ENCODE measurements at regions not wholly inside any gene's neighbourhood (a gene's known extent, or its start where the extent isn't known, plus 50 kb on each side); places are given as distances from the start of the nearest gene placed in this dataset.

DNA sequence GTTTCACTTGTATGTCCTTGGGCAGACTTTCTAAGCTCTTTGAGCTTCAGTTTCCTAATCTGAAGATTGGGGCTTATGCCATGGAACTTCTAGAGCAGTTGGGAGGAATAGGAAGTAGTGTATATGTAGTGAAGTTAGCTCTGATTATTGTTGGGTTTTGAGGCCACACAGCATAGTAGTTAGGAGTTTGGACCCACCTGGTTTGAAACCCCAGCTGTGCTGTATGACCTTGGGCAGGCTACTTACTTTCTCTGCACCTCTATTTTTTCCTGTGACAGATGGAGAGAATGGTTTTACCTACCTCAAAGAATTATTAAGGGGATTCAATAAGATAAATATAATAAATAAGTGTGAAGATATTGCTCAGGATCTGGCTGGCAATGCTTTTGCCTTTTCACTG lies 61.4 kb upstream of the ADRB1 start:
- TF ChIP-seq POLR2AphosphoS5 (IDR thresholded peaks at IDR 0.05; ENCODE audit: low read depth, low read length), result no peak
- TF ChIP-seq CBX3 (IDR thresholded peaks at IDR 0.05; ENCODE audit: low read depth), result no peak
- no peak for TF ChIP-seq EZH2phosphoT487 (IDR thresholded peaks at IDR 0.05; ENCODE audit: borderline replicate concordance)
- no peak for TF ChIP-seq JUND (IDR thresholded peaks at IDR 0.05)
- TF ChIP-seq, protein P1, sequence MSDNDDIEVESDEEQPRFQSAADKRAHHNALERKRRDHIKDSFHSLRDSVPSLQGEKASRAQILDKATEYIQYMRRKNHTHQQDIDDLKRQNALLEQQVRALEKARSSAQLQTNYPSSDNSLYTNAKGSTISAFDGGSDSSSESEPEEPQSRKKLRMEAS (IDR thresholded peaks at IDR 0.05), result no peak
- TF ChIP-seq POLR2A (IDR thresholded peaks at IDR 0.05; ENCODE audit: borderline replicate concordance, extremely low read depth, insufficient read depth, insufficient read length), result no peak
- TF ChIP-seq ZFX (IDR thresholded peaks at IDR 0.05), result no peak
- TF ChIP-seq EGR1 (IDR thresholded peaks at IDR 0.05; ENCODE audit: low read depth), result no peak
- TF ChIP-seq, protein P2, sequence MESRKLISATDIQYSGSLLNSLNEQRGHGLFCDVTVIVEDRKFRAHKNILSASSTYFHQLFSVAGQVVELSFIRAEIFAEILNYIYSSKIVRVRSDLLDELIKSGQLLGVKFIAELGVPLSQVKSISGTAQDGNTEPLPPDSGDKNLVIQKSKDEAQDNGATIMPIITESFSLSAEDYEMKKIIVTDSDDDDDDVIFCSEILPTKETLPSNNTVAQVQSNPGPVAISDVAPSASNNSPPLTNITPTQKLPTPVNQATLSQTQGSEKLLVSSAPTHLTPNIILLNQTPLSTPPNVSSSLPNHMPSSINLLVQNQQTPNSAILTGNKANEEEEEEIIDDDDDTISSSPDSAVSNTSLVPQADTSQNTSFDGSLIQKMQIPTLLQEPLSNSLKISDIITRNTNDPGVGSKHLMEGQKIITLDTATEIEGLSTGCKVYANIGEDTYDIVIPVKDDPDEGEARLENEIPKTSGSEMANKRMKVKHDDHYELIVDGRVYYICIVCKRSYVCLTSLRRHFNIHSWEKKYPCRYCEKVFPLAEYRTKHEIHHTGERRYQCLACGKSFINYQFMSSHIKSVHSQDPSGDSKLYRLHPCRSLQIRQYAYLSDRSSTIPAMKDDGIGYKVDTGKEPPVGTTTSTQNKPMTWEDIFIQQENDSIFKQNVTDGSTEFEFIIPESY (IDR thresholded peaks at IDR 0.05; ENCODE audit: extremely low read depth, insufficient replicate concordance, low read length), result no peak
- TF ChIP-seq, protein P3, sequence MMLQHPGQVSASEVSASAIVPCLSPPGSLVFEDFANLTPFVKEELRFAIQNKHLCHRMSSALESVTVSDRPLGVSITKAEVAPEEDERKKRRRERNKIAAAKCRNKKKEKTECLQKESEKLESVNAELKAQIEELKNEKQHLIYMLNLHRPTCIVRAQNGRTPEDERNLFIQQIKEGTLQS (IDR thresholded peaks at IDR 0.05), result no peak
- TF ChIP-seq, protein P4, sequence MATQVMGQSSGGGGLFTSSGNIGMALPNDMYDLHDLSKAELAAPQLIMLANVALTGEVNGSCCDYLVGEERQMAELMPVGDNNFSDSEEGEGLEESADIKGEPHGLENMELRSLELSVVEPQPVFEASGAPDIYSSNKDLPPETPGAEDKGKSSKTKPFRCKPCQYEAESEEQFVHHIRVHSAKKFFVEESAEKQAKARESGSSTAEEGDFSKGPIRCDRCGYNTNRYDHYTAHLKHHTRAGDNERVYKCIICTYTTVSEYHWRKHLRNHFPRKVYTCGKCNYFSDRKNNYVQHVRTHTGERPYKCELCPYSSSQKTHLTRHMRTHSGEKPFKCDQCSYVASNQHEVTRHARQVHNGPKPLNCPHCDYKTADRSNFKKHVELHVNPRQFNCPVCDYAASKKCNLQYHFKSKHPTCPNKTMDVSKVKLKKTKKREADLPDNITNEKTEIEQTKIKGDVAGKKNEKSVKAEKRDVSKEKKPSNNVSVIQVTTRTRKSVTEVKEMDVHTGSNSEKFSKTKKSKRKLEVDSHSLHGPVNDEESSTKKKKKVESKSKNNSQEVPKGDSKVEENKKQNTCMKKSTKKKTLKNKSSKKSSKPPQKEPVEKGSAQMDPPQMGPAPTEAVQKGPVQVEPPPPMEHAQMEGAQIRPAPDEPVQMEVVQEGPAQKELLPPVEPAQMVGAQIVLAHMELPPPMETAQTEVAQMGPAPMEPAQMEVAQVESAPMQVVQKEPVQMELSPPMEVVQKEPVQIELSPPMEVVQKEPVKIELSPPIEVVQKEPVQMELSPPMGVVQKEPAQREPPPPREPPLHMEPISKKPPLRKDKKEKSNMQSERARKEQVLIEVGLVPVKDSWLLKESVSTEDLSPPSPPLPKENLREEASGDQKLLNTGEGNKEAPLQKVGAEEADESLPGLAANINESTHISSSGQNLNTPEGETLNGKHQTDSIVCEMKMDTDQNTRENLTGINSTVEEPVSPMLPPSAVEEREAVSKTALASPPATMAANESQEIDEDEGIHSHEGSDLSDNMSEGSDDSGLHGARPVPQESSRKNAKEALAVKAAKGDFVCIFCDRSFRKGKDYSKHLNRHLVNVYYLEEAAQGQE (IDR thresholded peaks at IDR 0.05; ENCODE audit: low read depth), result no peak
- Histone ChIP-seq H4K20me1 (ENCODE audit: insufficient read depth) (no peaks in the 10 kb centered on the region), H3K36me3 (ENCODE audit: control insufficient read depth in 1 of 2, insufficient read depth in 2 of 2, low read length in 2 of 2) (no peaks in the 10 kb centered on the region), H3K9me3 (ENCODE audit: control insufficient read depth in 1 of 2, insufficient read depth in 1 of 2, low read depth in 1 of 2, low read length in 2 of 2) (no peaks in the 10 kb centered on the region), H3K4me1 (ENCODE audit: control insufficient read depth in 1 of 2, insufficient read depth in 2 of 2, low read length in 2 of 2) (peaks cover 10 to 24% of the 10 kb centered on the region in 2 experiments; a peak in 3 of 4 replicates), H3K4me2 (ENCODE audit: low read length) (peak overlapping the region; percentile 61), H3K9ac (ENCODE audit: low read length) (no peak overlapping the region), H3K79me2 (ENCODE audit: insufficient read depth, low read length) (no peaks in the 10 kb centered on the region), H2AFZ (ENCODE audit: low read depth, low read length, poor library complexity, severe bottlenecking) (peak overlapping the region; percentile 30), H3K27me3 (ENCODE audit: insufficient read depth, low read length) (no peaks in the 10 kb centered on the region), H3K4me3 (replicated peaks in 1 of 2; ENCODE audit: low read depth in 1 of 2, low read length in 2 of 2) (no peak overlapping the region), H3K27ac (ENCODE audit: low read depth, low read length) (no peak overlapping the region), H3K9me2 (ENCODE audit: insufficient read depth) (no peaks in the 10 kb centered on the region)
- ChIA-PET RAD21 (ENCODE audit: low non-redundant PET in 1 of 2, low total read pairs in 2 of 2, uncharacterized antibody in 2 of 2, unreplicated experiment in 2 of 2) (no interaction called here), CTCF (interaction anchor here (1.4 to 1.5 kb wide), 2 partner anchors 15 to 20 kb away, joined by 4 read pairs; no protein-coding TSS in a partner anchor), POLR2A (no interaction called here)
- intact Hi-C loops (cut with micrococcal nuclease), result no loop called here
- DNase-seq (ENCODE audit: low read depth, low spot score) (no peak), ATAC-seq (no peak)
- BruUV-seq (replicated peaks), result no TSS peak
